Osteocyte (in vitro differentiated cells): ENCODE measurements at regions not wholly inside any gene's neighbourhood (a gene's known extent, or its start where the extent isn't known, plus 50 kb on each side); places are given as distances from the start of the nearest gene placed in this dataset.

Experiments used
- DNase-seq: peaks from one replicate; pipeline ENCODE4 v3.0.0; 2021; ENCODE audit warnings: mixed read lengths; ENCODE audit not compliant: unreplicated experiment; ENCODE audit errors: extremely low spot score
- H3K27ac Mint-ChIP-seq: one replicate; pipeline ENCODE4 v1.8.0; 2021; ENCODE audit warnings: mild to moderate bottlenecking, mixed read lengths; ENCODE audit not compliant: unreplicated experiment
- H3K27me3 Mint-ChIP-seq: one replicate; pipeline ENCODE4 v1.8.0; 2021; ENCODE audit warnings: mixed read lengths; ENCODE audit not compliant: unreplicated experiment
- H3K36me3 Mint-ChIP-seq: one replicate; pipeline ENCODE4 v1.8.0; 2021; ENCODE audit warnings: mixed read lengths; ENCODE audit not compliant: unreplicated experiment
- H3K4me1 Mint-ChIP-seq: one replicate; pipeline ENCODE4 v1.8.0; 2021; ENCODE audit warnings: mixed read lengths; ENCODE audit not compliant: unreplicated experiment
- H3K4me3 Mint-ChIP-seq: one replicate; pipeline ENCODE4 v1.8.0; 2021; ENCODE audit warnings: mild to moderate bottlenecking, moderate library complexity, mixed read lengths; ENCODE audit not compliant: unreplicated experiment
- H3K9me3 Mint-ChIP-seq: one replicate; pipeline ENCODE4 v1.8.0; 2021; ENCODE audit warnings: mixed read lengths; ENCODE audit not compliant: unreplicated experiment
- CTCF ChIP-seq: fragments of 200-600 bp; sonication (generic); IDR thresholded peaks from 2 replicates; pipeline ENCODE4 v1.5.0; 2021; ENCODE audit warnings: antibody characterized with exemption, mild to moderate bottlenecking, moderate library complexity

DNA sequence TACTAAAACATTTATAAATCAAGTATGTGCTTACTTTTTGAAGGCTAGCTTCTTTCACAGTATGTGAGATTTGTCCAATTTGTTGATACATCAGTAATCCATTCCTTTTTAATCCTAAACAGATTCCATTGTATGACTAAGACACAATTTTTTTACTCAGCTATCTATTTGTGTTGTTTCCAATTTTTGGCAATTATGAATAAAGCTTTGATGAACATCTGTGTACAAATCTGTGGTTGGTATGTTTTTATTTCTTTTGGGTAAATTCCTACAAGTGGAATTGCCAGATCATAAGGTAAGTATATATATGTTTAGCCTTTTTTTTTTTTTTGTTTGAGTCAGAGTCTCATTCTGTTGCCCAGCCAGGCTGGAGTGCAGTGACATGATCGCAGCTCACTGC, 56.2 kb upstream of the VEPH1 start:
- peaks cover 46% of the 10 kb centered on the region for H3K27me3 Mint-ChIP-seq
- H3K27ac Mint-ChIP-seq, result no peak overlapping the region
- H3K9me3 Mint-ChIP-seq, result peaks cover 11% of the 10 kb centered on the region
- DNase-seq, result no peak
- H3K4me1 Mint-ChIP-seq, result no peaks in the 10 kb centered on the region
- TF ChIP-seq CTCF, result no peak
- H3K4me3 Mint-ChIP-seq, result no peak overlapping the region
- H3K36me3 Mint-ChIP-seq, result peaks cover 2% of the 10 kb centered on the region
